T47D (cell line): ENCODE measurements at regions not wholly inside any gene's neighbourhood (a gene's known extent, or its start where the extent isn't known, plus 50 kb on each side); places are given as distances from the start of the nearest gene placed in this dataset.

ENCODE experiments used
- DNase-seq, 2 experiments: peaks; one replicate each; pipeline versions ENCODE4 v3.0.0 to v3.0.0-alpha.2; 2011 to 2012; ENCODE audit warnings: low read depth in 1 of 2, low spot score in 1 of 2
- JUND ChIP-seq: IDR thresholded peaks from 2 replicates; pipeline ENCODE4 v1.6.1; 2012; ENCODE audit warnings: low read depth
- in situ Hi-C: cut with HindIII; loops from 2 replicates; pipeline ENCODE4 v1.10.0; 2016; ENCODE audit warnings: low sequenced_read_pairs, low pct_unique_long_range_greater_than_20kb

GRCh38 chr4:31946456-31946855 lies 1226.3 kb downstream of the PCDH7 start:
- TF ChIP-seq JUND, result no peak
- no peak for DNase-seq
- in situ Hi-C loops, result no loop called here

- no peak for DNase-seq
- no peak for TF ChIP-seq JUND
- in situ Hi-C loops, result no loop called here
Measured at GRCh38 chr4:31947101-31947500, 1226.9 kb downstream of the PCDH7 start.

- in situ Hi-C loops, result no loop called here
- no peak for TF ChIP-seq JUND
Measured at GRCh38 chr4:31949045-31949444, 1228.9 kb downstream of the PCDH7 start.

GRCh38 chr4:31955346-31955745 lies 1235.2 kb downstream of the PCDH7 start:
- no peak for DNase-seq
- TF ChIP-seq JUND, result no peak
- in situ Hi-C loops, result no loop called here

More at GRCh38 chr4:31949045-31949444, 1228.9 kb downstream of the PCDH7 start:
- no peak for DNase-seq

GRCh38 chr4:31959972-31960371 lies 1239.8 kb downstream of the PCDH7 start:
- DNase-seq, result no peak
- in situ Hi-C loops, result no loop called here
- no peak for TF ChIP-seq JUND

- DNase-seq, result no peak
- in situ Hi-C loops, result no loop called here
- no peak for TF ChIP-seq JUND
Measured at GRCh38 chr4:31964685-31965084, 1244.5 kb downstream of the PCDH7 start.

- in situ Hi-C loops, result no loop called here
- TF ChIP-seq JUND, result no peak
- DNase-seq, result no peak
Measured at GRCh38 chr4:31968842-31969241, 1248.7 kb downstream of the PCDH7 start.

GRCh38 chr4:31974490-31975002 lies 1254.4 kb downstream of the PCDH7 start:
- in situ Hi-C loops, result no loop called here
- DNase-seq, result no peak

GRCh38 chr4:31979988-31980387 lies 1259.8 kb downstream of the PCDH7 start:
- DNase-seq, result no peak
- in situ Hi-C loops, result no loop called here
- no peak for TF ChIP-seq JUND

More at GRCh38 chr4:31974490-31975002, 1254.4 kb downstream of the PCDH7 start:
- no peak for TF ChIP-seq JUND

GRCh38 chr4:31983246-31983645 lies 1263.1 kb downstream of the PCDH7 start:
- TF ChIP-seq JUND, result no peak
- in situ Hi-C loops, result no loop called here
- peak in 1 of 2 experiments; percentile 52 for DNase-seq

- in situ Hi-C loops, result no loop called here
- DNase-seq, result no peak
- TF ChIP-seq JUND, result no peak
Measured at GRCh38 chr4:31983677-31984076, 1263.5 kb downstream of the PCDH7 start.

GRCh38 chr4:31984872-31985271 lies 1264.7 kb downstream of the PCDH7 start:
- DNase-seq, result no peak
- in situ Hi-C loops, result no loop called here
- no peak for TF ChIP-seq JUND

GRCh38 chr4:31995943-31996901 lies 1276.1 kb downstream of the PCDH7 start:
- no peak for DNase-seq
- in situ Hi-C loops, result no loop called here
- TF ChIP-seq JUND, result no peak
